WTC11 (cell line): ENCODE measurements at regions not wholly inside any gene's neighbourhood (a gene's known extent, or its start where the extent isn't known, plus 50 kb on each side); places are given as distances from the start of the nearest gene placed in this dataset.

Source experiments
- ATAC-seq: fragments of 200-7000 bp; cut with Tn5 transposase; 2 replicates; pipeline ENCODE4 v1.10.0; 2021; ENCODE audit warnings: mild to moderate bottlenecking, moderate library complexity
- CTCF ChIA-PET: fragments of 300-600 bp; sonication (Branson Sonifier 250); formaldehyde crosslinking; loops from one replicate; lab custom pipeline; 2021; ENCODE audit warnings: antibody characterized with exemption; lab: Charles Lee
- POLR2A ChIA-PET: fragments of 350-600 bp; sonication (Branson Sonifier 250); formaldehyde crosslinking; loops from one replicate; lab custom pipeline; 2021; ENCODE audit warnings: antibody characterized with exemption; lab: Charles Lee
- DNase-seq: peaks from one replicate; pipeline ENCODE4 v3.0.0; 2021; ENCODE audit warnings: low spot score
- H3K27ac Mint-ChIP-seq: 2 replicates; pipeline ENCODE4 v1.8.0; 2021; ENCODE audit warnings: mixed read lengths
- H3K27me3 Mint-ChIP-seq: 2 replicates; pipeline ENCODE4 v1.8.0; 2021; ENCODE audit warnings: low read depth, mild to moderate bottlenecking, moderate library complexity, mixed read lengths
- H3K36me3 Mint-ChIP-seq: 2 replicates; pipeline ENCODE4 v1.8.0; 2021; ENCODE audit warnings: mixed read lengths
- H3K4me1 Mint-ChIP-seq: 2 replicates; pipeline ENCODE4 v1.8.0; 2022; ENCODE audit warnings: mixed read lengths
- H3K4me3 Mint-ChIP-seq: 2 replicates; pipeline ENCODE4 v1.8.0; 2021; ENCODE audit warnings: mild to moderate bottlenecking, moderate library complexity, mixed read lengths
- H3K9me3 Mint-ChIP-seq: 2 replicates; pipeline ENCODE4 v1.8.0; 2021; ENCODE audit warnings: mixed read lengths
- ATF6 ChIP-seq: sonication (generic); formaldehyde crosslinking; IDR thresholded peaks from 2 replicates; pipeline ENCODE4 v1.8.1; 2023; ENCODE audit warnings: mild to moderate bottlenecking, missing genetic modification reagents
- CREB1 ChIP-seq: sonication (generic); formaldehyde crosslinking; IDR thresholded peaks from 2 replicates; pipeline ENCODE4 v1.8.0; 2023; ENCODE audit warnings: mild to moderate bottlenecking, missing genetic modification reagents
- ETV6 ChIP-seq: sonication (generic); formaldehyde crosslinking; IDR thresholded peaks from 2 replicates; pipeline ENCODE4 v1.8.1; 2022; ENCODE audit warnings: mild to moderate bottlenecking, missing genetic modification reagents
- FOXK1 ChIP-seq: sonication (generic); formaldehyde crosslinking; IDR thresholded peaks from 2 replicates; pipeline ENCODE4 v1.8.0; 2022; ENCODE audit warnings: mild to moderate bottlenecking, moderate library complexity, missing genetic modification reagents
- HMGA2 ChIP-seq: fragments of 250-450 bp; sonication (Bioruptor Pico); IDR thresholded peaks from 2 replicates; pipeline ENCODE4 v1.4.0; 2021; ENCODE audit warnings: mild to moderate bottlenecking, moderate library complexity
- HMGXB4 ChIP-seq: sonication (generic); formaldehyde crosslinking; IDR thresholded peaks from 2 replicates; pipeline ENCODE4 v1.8.1; 2023; ENCODE audit warnings: mild to moderate bottlenecking, moderate library complexity, missing genetic modification reagents
- IRF2 ChIP-seq: sonication (generic); formaldehyde crosslinking; IDR thresholded peaks from 2 replicates; pipeline ENCODE4 v1.8.0; 2022; ENCODE audit warnings: low read depth, missing genetic modification reagents, borderline replicate concordance
- MLX ChIP-seq: sonication (generic); formaldehyde crosslinking; IDR thresholded peaks from 2 replicates; pipeline ENCODE4 v1.8.1; 2023; ENCODE audit warnings: mild to moderate bottlenecking, missing genetic modification reagents, moderate library complexity
- NFATC4 ChIP-seq: fragments of 250-450 bp; sonication (Bioruptor Pico); IDR thresholded peaks from 2 replicates; pipeline ENCODE4 v1.9.0; 2021; ENCODE audit warnings: mild to moderate bottlenecking
- NR1H2 ChIP-seq: sonication (generic); formaldehyde crosslinking; IDR thresholded peaks from 2 replicates; pipeline ENCODE4 v1.9.0; 2021; ENCODE audit warnings: mild to moderate bottlenecking, moderate library complexity, missing genetic modification reagents
- PRDM15 ChIP-seq: sonication (generic); formaldehyde crosslinking; IDR thresholded peaks from 2 replicates; pipeline ENCODE4 v1.8.0; 2022; ENCODE audit warnings: missing genetic modification reagents
- RORB ChIP-seq: fragments of 250-450 bp; sonication (Bioruptor Pico); IDR thresholded peaks from 2 replicates; pipeline ENCODE4 v1.9.0; 2021; ENCODE audit warnings: mild to moderate bottlenecking
- ZNF317 ChIP-seq: sonication (generic); formaldehyde crosslinking; IDR thresholded peaks from 2 replicates; pipeline ENCODE4 v1.8.1; 2023; ENCODE audit warnings: low read depth, mild to moderate bottlenecking, moderate library complexity, missing genetic modification reagents, borderline replicate concordance
- ZNF396 ChIP-seq: fragments of 250-450 bp; sonication (Bioruptor Pico); IDR thresholded peaks from 2 replicates; pipeline ENCODE4 v1.8.0; 2021; ENCODE audit warnings: mild to moderate bottlenecking, moderate library complexity, borderline replicate concordance
- TF ChIP-seq, protein P1 (sequence below): fragments of 250-450 bp; sonication (Bioruptor Pico); IDR thresholded peaks from 2 replicates; pipeline ENCODE4 v1.9.0; 2021; ENCODE audit warnings: mild to moderate bottlenecking, borderline replicate concordance
- TF ChIP-seq, protein P2 (sequence below): fragments of 250-450 bp; sonication (Bioruptor Pico); conservative IDR thresholded peaks from 2 replicates; pipeline ENCODE4 v1.9.0; 2021; ENCODE audit warnings: mild to moderate bottlenecking

DNA sequence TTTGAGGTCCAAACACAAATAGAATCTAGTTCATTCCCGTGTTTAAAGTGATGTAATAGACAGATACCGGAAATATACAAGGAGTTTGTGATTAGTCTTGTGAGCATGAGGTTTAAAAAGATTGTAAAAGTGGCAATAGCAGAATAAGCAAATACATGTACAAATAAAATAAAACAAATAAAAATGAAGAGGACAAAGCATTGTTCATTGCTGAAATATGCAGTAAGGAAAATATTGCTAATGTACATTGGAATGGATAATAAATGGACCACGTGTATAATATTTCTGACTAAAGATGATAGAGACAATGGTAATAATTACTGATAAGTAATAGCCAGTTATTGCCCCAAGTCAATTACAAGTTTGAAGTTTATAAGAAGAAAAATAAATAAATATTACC lies 75.6 kb upstream of the RTL1 start:
- H3K4me1 Mint-ChIP-seq: no peaks in the 10 kb centered on the region
- DNase-seq (no peak), ATAC-seq (no peak)
- no peak for TF ChIP-seq IRF2 (CRISPR knock-in tag)
- TF ChIP-seq NFATC4: no peak
- no peak for TF ChIP-seq ETV6 (CRISPR knock-in tag)
- no peak for TF ChIP-seq ATF6 (CRISPR knock-in tag)
- no peak for TF ChIP-seq HMGXB4 (CRISPR knock-in tag)
- no peak for TF ChIP-seq ZNF317 (CRISPR knock-in tag)
- TF ChIP-seq, protein P1, sequence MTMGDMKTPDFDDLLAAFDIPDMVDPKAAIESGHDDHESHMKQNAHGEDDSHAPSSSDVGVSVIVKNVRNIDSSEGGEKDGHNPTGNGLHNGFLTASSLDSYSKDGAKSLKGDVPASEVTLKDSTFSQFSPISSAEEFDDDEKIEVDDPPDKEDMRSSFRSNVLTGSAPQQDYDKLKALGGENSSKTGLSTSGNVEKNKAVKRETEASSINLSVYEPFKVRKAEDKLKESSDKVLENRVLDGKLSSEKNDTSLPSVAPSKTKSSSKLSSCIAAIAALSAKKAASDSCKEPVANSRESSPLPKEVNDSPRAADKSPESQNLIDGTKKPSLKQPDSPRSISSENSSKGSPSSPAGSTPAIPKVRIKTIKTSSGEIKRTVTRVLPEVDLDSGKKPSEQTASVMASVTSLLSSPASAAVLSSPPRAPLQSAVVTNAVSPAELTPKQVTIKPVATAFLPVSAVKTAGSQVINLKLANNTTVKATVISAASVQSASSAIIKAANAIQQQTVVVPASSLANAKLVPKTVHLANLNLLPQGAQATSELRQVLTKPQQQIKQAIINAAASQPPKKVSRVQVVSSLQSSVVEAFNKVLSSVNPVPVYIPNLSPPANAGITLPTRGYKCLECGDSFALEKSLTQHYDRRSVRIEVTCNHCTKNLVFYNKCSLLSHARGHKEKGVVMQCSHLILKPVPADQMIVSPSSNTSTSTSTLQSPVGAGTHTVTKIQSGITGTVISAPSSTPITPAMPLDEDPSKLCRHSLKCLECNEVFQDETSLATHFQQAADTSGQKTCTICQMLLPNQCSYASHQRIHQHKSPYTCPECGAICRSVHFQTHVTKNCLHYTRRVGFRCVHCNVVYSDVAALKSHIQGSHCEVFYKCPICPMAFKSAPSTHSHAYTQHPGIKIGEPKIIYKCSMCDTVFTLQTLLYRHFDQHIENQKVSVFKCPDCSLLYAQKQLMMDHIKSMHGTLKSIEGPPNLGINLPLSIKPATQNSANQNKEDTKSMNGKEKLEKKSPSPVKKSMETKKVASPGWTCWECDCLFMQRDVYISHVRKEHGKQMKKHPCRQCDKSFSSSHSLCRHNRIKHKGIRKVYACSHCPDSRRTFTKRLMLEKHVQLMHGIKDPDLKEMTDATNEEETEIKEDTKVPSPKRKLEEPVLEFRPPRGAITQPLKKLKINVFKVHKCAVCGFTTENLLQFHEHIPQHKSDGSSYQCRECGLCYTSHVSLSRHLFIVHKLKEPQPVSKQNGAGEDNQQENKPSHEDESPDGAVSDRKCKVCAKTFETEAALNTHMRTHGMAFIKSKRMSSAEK (CRISPR knock-in tag): no peak
- TF ChIP-seq HMGA2 (CRISPR knock-in tag): no peak
- TF ChIP-seq, protein P2, sequence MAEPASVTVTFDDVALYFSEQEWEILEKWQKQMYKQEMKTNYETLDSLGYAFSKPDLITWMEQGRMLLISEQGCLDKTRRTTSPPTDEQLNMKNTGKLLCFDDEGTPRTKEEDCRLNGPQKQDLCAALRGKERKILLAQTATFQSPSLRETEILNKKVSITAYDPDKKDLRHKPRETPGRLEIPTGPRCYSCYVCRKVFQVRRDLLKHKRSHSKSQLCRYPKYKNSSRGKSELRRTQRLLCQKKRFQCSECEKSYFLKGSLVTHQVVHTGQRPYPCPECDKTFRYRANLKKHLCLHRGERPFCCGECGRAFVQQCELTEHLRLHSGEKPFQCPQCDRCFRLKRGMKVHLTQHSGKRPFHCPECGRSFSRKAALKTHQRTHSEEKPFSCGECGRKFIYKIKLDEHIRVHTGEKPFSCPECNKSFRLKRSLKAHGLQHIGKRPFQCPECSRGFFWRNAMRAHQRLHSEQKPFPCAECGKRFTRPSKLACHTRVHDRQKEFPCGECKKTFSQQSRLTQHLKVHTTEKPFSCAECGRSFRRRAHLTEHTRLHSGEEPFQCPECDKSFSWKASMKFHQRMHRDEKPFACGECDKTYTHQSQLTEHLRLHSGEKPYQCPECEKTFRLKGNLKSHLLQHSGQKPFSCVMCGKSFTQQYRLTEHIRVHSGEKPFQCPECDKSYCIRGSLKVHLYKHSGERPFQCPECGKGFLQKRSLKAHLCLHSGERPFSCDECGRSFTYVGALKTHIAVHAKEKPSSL (CRISPR knock-in tag): no peak
- no peak for TF ChIP-seq RORB (CRISPR knock-in tag)
- ChIA-PET POLR2A (no interaction called here), CTCF (no interaction called here)
- H3K27ac Mint-ChIP-seq: no peak overlapping the region
- no peaks in the 10 kb centered on the region for H3K27me3 Mint-ChIP-seq
- no peaks in the 10 kb centered on the region for H3K9me3 Mint-ChIP-seq
- H3K36me3 Mint-ChIP-seq: peaks cover 12% of the 10 kb centered on the region
- no peak overlapping the region for H3K4me3 Mint-ChIP-seq

DNA sequence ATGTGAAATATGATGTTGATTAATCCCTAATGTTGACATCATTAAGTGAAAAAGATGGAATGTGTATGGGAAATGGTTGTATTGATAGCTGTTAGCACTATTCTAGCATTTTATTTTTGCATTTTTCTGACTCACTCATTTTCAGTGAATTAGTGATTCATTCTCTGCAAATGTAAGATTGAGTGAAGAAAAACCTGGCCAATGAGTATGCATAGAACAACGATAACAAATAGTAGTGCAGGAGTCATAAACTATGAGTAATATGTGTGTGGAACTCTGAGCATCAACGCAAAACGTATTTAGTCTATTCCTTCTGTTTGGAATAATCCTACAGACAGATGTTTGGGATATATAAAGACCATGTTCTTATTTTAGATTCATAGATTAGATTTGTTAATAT lies 76.3 kb upstream of the RTL1 start:
- POLR2A ChIA-PET: no interaction called here
- Mint-ChIP-seq H3K27ac (no peak overlapping the region), H3K9me3 (no peaks in the 10 kb centered on the region), H3K4me1 (no peaks in the 10 kb centered on the region), H3K36me3 (peaks cover 13% of the 10 kb centered on the region), H3K27me3 (no peaks in the 10 kb centered on the region), H3K4me3 (no peak overlapping the region)
- TF ChIP-seq NR1H2 (no peak), CREB1 (CRISPR knock-in tag) (no peak)
- no peak for DNase-seq
- no peak for ATAC-seq
- CTCF ChIA-PET: no interaction called here

DNA sequence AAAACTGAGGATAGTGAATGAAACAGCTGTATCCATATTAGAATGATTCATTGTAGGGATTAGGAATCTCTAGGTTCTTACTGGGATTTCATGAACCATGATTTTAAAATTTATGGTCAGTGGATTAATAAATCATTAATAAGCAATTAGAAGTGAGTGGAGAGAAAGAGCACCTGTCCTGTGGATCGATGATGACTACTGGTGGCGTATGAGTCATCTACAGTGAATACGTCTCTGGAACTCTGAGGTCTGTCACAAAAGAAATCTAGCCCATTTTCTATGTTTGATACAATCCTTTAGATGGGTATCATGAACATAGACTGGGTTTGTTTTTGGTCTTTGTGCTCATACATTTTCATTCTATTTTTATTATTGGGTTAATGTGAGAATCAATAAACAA lies 77.3 kb upstream of the RTL1 start:
- Mint-ChIP-seq H3K36me3 (peaks cover 13% of the 10 kb centered on the region), H3K27me3 (no peaks in the 10 kb centered on the region), H3K27ac (no peak overlapping the region), H3K4me1 (no peaks in the 10 kb centered on the region), H3K4me3 (no peak overlapping the region), H3K9me3 (no peaks in the 10 kb centered on the region)
- DNase-seq (no peak), ATAC-seq (no peak)
- POLR2A ChIA-PET: no interaction called here
- CTCF ChIA-PET: no interaction called here
- TF ChIP-seq PRDM15 (CRISPR knock-in tag) (no peak), ZNF396 (CRISPR knock-in tag) (no peak), FOXK1 (CRISPR knock-in tag) (no peak), HMGA2 (CRISPR knock-in tag) (no peak), MLX (CRISPR knock-in tag) (no peak)
